Right renal cortex interstitium (tissue), 3 donors: ENCODE measurements at regions not wholly inside any gene's neighbourhood (a gene's known extent, or its start where the extent isn't known, plus 50 kb on each side); places are given as distances from the start of the nearest gene placed in this dataset.
A peak's percentile ranks its signal among the peaks of the same experiment; 100 is the strongest.

Experiments used
- DNase-seq, 3 donors: peaks; one replicate each; pipeline ENCODE4 v3.0.0-alpha.2; 2013; ENCODE audit warnings: low read depth in 3 of 3, low spot score in 2 of 3

GRCh38 chr3:99134986-99135385 lies 233.5 kb upstream of the DCBLD2 start:
- DNase-seq = no peak

DNA sequence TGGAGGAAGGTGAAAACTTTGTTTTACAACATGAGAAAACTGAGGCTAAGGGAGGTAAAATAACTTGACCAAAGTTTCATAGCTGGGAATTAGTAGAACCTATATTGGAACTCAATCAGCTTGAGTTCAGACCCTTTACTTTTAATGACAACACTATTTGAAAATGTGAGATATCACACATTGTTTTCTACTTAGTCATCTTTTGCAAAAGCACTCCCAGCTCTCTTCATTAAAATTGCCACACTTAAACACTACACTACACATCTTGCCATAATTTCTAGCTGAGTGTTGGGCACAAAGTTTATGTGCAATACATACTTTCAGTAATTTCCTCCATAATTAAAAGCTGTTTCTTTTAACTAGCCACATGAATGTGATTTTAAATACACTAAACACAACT lies 230.4 kb upstream of the DCBLD2 start:
- no peak for DNase-seq

GRCh38 chr3:99128725-99129505 lies 227.4 kb upstream of the DCBLD2 start:
- DNase-seq = no peak

GRCh38 chr3:99128235-99128634 lies 226.7 kb upstream of the DCBLD2 start:
- DNase-seq = no peak

DNA sequence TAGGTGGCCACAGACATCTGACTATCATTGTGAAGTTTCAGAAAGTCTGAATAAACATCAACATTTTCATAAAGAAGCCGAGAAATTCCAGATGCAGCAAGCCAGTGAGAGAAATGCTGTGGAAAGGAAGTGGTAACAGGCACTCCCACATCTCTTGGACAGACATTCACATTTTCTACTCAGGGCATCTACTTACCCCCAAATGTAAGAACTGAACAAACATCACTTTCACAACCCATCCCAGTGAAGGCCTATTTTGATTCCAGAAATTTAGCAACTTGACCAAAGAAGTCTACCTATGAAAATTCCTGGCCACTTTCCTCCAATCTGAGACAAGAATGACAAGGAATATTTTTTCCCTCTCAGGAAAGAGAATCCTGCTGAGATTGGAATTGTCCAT lies 224.8 kb upstream of the DCBLD2 start:
- DNase-seq = no peak

GRCh38 chr3:99119385-99119784 lies 217.9 kb upstream of the DCBLD2 start:
- DNase-seq = no peak

- DNase-seq = no peak
Measured at GRCh38 chr3:99118381-99118780, 216.9 kb upstream of the DCBLD2 start.

DNA sequence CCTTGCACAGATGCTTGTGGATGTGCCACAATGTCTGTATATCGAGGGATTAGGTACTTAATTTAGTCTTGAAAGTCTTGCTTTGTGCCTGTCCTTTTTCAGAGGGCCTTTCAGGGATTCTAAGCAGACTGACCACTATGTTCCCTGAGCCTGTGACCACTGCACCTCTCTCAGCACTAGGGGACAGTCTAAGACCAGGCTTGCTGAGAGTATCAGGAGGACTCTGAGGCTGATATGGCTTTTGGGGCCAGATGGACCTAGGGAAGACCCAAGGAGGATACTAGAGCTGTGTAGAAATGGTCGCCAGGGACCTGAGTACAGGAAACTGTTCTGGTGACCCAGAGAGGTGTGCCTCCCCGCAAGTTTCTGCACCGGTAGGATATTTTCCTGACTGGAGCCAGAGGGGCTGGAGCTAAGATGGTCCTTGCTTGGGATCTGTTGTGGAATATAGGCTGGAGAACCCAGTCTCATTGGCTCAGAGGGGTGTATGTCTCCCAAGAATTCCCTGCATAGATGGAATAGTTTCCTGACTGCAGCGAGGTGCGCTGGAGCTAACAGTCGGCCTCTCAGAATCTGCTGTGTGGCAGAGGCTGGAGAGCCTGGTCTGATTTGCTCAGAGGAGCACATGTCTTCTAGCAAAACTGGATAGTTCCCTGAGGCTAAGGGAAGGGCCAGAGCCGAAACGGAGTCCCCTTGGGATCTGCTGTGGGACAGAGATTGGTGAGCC lies 213.2 kb upstream of the DCBLD2 start:
- DNase-seq = no peak

- no peak for DNase-seq
Measured at GRCh38 chr3:99111235-99111634, 209.7 kb upstream of the DCBLD2 start.

DNA sequence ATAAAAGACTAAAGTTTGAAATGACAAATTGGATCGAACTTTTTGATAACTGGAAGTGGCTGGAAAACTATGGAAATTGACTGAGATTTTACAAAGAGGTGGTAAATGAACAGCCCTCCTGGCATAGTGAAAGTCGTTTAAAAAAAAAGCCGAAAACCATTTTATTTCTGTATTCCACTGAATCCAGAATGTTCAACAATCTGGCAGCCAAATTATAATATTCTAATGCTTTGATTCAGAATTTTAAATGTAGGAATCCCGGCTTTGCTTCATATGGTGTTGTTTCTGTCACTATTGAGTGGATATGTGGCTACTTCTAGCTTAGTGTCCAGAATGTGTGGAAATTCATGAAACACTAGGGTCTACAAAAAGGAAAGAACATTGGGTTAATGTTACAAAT lies 208.9 kb upstream of the DCBLD2 start:
- no peak for DNase-seq

DNA sequence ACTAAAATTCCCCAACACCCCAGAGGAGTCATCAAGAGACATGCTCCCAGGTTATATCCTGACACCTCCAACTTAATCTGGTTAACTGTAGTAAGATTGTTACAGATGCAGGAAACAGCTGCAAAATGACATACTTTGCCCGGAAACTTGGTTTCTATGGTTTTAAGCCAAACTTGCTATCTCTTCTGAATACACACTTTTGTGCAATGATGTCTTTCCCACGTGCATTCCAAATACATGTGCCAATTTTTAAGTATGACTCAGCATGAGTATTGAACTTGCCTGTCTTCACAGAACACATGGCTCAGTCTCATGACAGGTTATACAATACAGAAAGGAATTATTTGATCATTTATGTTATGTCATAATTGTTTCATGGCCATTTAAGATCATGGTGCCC lies 207.0 kb upstream of the DCBLD2 start:
- DNase-seq = no peak

DNA sequence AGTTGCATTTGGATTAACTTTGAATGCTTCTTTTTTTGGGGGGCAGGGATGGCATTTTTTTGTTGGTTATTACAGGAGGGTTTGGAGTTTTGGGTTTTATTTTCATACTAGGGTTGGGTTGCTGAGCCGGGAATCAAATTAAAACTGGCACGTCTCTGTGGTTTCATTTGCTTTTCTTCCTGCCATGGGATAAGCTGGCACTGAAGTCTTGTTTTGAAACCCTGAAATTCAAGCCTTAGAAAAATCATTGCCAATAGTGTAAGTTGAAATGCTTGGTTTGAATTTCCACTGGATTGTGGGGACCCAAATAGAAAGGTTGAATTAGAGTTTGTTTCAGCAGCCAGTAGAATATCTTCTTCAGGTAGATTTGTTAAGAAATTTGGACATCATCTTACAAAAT lies 193.1 kb upstream of the DCBLD2 start:
- DNase-seq = no peak

DNA sequence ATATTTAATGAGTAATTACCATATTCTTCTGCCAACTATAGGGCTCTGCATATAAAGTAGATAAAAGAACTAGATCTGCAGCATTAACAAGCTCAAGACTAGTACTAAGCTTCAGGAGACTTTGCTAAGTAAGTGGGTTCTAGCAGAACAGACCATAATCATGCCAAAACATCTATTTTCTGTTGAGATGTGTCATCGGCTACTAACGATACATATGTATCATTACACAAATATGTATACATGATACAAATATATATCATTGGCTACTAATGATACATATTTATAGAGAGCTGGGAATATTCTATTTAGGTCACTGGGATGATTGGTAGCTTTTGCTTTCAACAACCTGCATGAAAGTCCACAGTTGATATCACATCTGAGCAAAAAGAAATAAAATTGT lies 185.8 kb upstream of the DCBLD2 start:
- no peak for DNase-seq

GRCh38 chr3:99084826-99085225 lies 183.3 kb upstream of the DCBLD2 start:
- no peak for DNase-seq

DNA sequence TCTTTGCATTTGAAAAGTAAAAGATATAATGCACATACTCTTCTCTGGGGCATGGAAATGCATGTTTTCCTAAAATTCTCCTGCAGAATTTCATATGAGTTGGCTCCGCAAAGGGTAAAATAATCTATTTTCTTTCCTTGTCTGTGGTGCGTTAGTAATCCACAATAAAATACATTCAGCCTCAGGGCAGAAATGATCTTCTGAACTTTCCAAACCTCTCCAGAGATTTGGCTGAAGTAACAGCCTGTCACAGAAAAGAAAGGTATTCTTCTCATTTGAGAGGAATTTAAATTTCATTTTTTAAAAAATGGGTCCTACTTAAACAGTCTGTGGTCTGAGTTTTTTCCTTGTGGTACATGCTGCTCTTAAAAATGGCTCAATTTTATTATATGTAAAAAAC lies 182.7 kb upstream of the DCBLD2 start:
- DNase-seq = no peak

GRCh38 chr3:99071096-99071495 lies 169.6 kb upstream of the DCBLD2 start:
- no peak for DNase-seq

- DNase-seq = no peak
Measured at GRCh38 chr3:99069973-99070372, 168.5 kb upstream of the DCBLD2 start.

GRCh38 chr3:99066863-99067262 lies 165.4 kb upstream of the DCBLD2 start:
- DNase-seq = no peak

DNA sequence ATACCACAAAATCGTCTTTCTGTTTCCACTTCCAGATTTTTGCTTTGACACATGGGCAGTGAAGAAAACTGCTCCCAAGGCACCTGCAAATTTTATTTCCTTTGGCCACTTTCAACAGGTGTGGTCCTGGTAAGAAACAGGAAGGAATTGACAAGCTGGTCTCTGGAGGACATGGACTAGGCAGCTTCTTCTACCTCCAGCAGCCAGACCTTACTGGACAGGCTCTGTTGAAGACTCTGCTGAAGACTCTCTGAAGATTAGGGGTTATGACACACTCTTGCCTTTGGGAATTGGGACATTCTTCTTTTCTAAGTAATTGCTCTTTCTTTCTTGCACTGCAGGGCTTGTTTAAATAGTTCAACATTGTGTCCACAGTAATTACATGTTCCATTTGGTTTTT lies 147.7 kb upstream of the DCBLD2 start:
- DNase-seq = no peak

DNA sequence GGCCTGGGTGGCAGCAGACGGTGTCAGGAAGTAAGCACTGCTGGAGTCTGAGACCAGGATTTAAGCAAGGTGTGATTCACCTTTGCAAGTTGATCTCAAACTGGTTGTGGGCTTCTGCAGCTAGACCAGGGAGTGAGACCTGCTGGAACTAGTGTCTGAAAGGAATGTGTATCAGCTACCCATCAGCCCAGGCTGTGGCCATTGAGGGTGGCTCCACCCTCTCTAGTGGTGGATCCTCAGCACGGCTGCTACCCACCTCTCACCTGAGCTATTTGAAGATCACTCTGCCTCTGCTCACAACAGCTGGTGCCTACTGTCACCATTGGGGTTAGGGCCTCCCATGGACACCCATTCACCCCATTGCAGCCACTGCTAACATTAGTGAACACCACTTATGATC lies 140.3 kb upstream of the DCBLD2 start:
- DNase-seq = no peak

- no peak for DNase-seq
Measured at GRCh38 chr3:99031778-99032177, 130.3 kb upstream of the DCBLD2 start.

- DNase-seq = peak; percentile 1 to 23 (median 10)
Measured at GRCh38 chr3:99023590-99024192, 122.2 kb upstream of the DCBLD2 start.
